B cell (primary cell): ENCODE measurements at regions not wholly inside any gene's neighbourhood (a gene's known extent, or its start where the extent isn't known, plus 50 kb on each side); places are given as distances from the start of the nearest gene placed in this dataset.

Experiments
- ATAC-seq: fragments of 200-7000 bp; cut with Tn5 transposase; one replicate; pipeline ENCODE4 v1.10.0; 2021; ENCODE audit warnings: low read depth, mild to moderate bottlenecking, moderate number of reproducible peaks, moderate library complexity
- CTCF ChIA-PET: fragments of 350-600 bp; sonication (Branson Sonifier 250); formaldehyde crosslinking; loops from one replicate; lab custom pipeline; 2021; ENCODE audit warnings: antibody characterized with exemption, inconsistent platforms; lab: Charles Lee
- POLR2A ChIA-PET: fragments of 350-600 bp; sonication (Branson Sonifier 250); formaldehyde crosslinking; loops from one replicate; lab custom pipeline; 2021; ENCODE audit warnings: antibody characterized with exemption; lab: Charles Lee
- DNase-seq: peaks from one replicate; pipeline ENCODE4 v3.0.0; 2013
- H2AFZ ChIP-seq: 2 replicates; pipeline ENCODE4 v1.6.1; 2012; ENCODE audit warnings: mild to moderate bottlenecking, low read depth, low read length; ENCODE audit not compliant: insufficient read depth, poor library complexity, severe bottlenecking
- H3K27ac ChIP-seq, 2 donors: 1 replicate in 1 of 2; 2 replicates in 1 of 2; pipeline ENCODE4 v1.5.1; 2012 to 2013; ENCODE audit warnings: low read length in 2 of 2, mild to moderate bottlenecking in 2 of 2, moderate library complexity in 1 of 2
- H3K27me3 ChIP-seq, 4 experiments: fragments of 200-600 bp in 1 of 4; sonication (generic) in 1 of 4; replicated peaks in 1 of 4; 1 replicate in 2 of 4; 2 replicates in 2 of 4; pipeline versions ENCODE4 v1.6.1 to v1.7.0; 2013 to 2016; ENCODE audit warnings: low read length in 3 of 4, mild to moderate bottlenecking in 2 of 4, mixed read lengths in 1 of 4, moderate library complexity in 1 of 4; ENCODE audit not compliant: insufficient read depth in 4 of 4, control insufficient read depth in 3 of 4; ENCODE audit errors: control extremely low read depth in 1 of 4
- H3K36me3 ChIP-seq, 2 experiments: replicated peaks in 1 of 2; 1 replicate in 1 of 2; 2 replicates in 1 of 2; pipeline versions ENCODE4 v1.6.1 to v1.7.1; 2013; ENCODE audit warnings: low read length in 1 of 2; ENCODE audit not compliant: insufficient read depth in 2 of 2, control insufficient read depth in 1 of 2; ENCODE audit errors: control extremely low read depth in 1 of 2, extremely low read depth in 1 of 2
- H3K4me1 ChIP-seq, 2 donors: fragments of 200-600 bp in 1 of 2; sonication (generic) in 1 of 2; 1 replicate in 1 of 2; 2 replicates in 1 of 2; pipeline versions ENCODE4 v1.5.1 to v1.6.1; 2013 to 2017; ENCODE audit warnings: low read length in 2 of 2; ENCODE audit not compliant: control insufficient read depth in 2 of 2, insufficient read depth in 2 of 2
- H3K4me2 ChIP-seq: replicated peaks from 2 replicates; pipeline ENCODE3; 2012; ENCODE audit warnings: mild to moderate bottlenecking, low read depth, low read length; ENCODE audit not compliant: poor library complexity, severe bottlenecking
- H3K4me3 ChIP-seq, 5 experiments: fragments of 200-600 bp in 1 of 5; sonication (generic) in 1 of 5; 1 replicate in 3 of 5; 2 replicates in 2 of 5; pipeline versions ENCODE4 v1.5.1 to v1.7.0; 2011 to 2016; ENCODE audit warnings: low read length in 4 of 5, mild to moderate bottlenecking in 4 of 5, low read depth in 2 of 5, control low read depth in 1 of 5, moderate library complexity in 1 of 5; ENCODE audit not compliant: insufficient read depth in 1 of 5; ENCODE audit errors: control extremely low read depth in 1 of 5, extremely low read depth in 1 of 5
- H3K79me2 ChIP-seq: fragments of 200-600 bp; sonication (generic); one replicate; pipeline ENCODE4 v1.6.0; 2016; ENCODE audit warnings: low read length; ENCODE audit not compliant: control insufficient read depth, insufficient read depth
- H3K9ac ChIP-seq: fragments of 200-600 bp; sonication (generic); 2 replicates; pipeline ENCODE4 v1.6.1; 2017; ENCODE audit warnings: mild to moderate bottlenecking, low read length, moderate library complexity
- H3K9me3 ChIP-seq, 3 donors: one replicate each; pipeline versions ENCODE4 v1.6.1 to v1.7.1; 2013; ENCODE audit warnings: low read length in 2 of 3; ENCODE audit not compliant: control insufficient read depth in 2 of 3, insufficient read depth in 1 of 3; ENCODE audit errors: control extremely low read depth in 1 of 3
- H4K20me1 ChIP-seq: 2 replicates; pipeline ENCODE4 v1.6.0; 2012; ENCODE audit warnings: mild to moderate bottlenecking, low read length; ENCODE audit not compliant: insufficient read depth, control insufficient read depth, poor library complexity, severe bottlenecking
- H3K27ac Mint-ChIP-seq: one replicate; pipeline ENCODE4 v1.8.0; 2021; ENCODE audit warnings: mixed read lengths
- H3K27me3 Mint-ChIP-seq: one replicate; pipeline ENCODE4 v1.8.0; 2021; ENCODE audit warnings: mixed read lengths
- H3K4me1 Mint-ChIP-seq: one replicate; pipeline ENCODE4 v1.8.0; 2021; ENCODE audit warnings: mixed read lengths
- H3K4me3 Mint-ChIP-seq: one replicate; pipeline ENCODE4 v1.8.0; 2021; ENCODE audit warnings: mixed read lengths
- H3K9me3 Mint-ChIP-seq: one replicate; pipeline ENCODE4 v1.8.0; 2022; ENCODE audit warnings: mixed read lengths; ENCODE audit not compliant: insufficient read depth
- CTCF ChIP-seq: fragments of 200-600 bp; IDR thresholded peaks from one replicate; pipeline ENCODE4 v1.8.0; 2022; ENCODE audit warnings: antibody characterized with exemption, mild to moderate bottlenecking
- EZH2 ChIP-seq: IDR thresholded peaks from 2 replicates; pipeline ENCODE4 v1.6.1; 2012; ENCODE audit warnings: borderline replicate concordance, low read depth, mild to moderate bottlenecking, moderate library complexity, low read length; ENCODE audit not compliant: insufficient read depth, poor library complexity, severe bottlenecking
- WGBS: methylation state at CpG from one replicate; pipeline ENCODE4 v1.1.5; 2013; ENCODE audit warnings: missing lambda C conversion rate; ENCODE audit not compliant: insufficient coverage; 5-methylcytosine and 5-hydroxymethylcytosine counted together
- intact Hi-C: fragments of 100-400 bp; cut with micrococcal nuclease; formaldehyde crosslinking; loops from one replicate; pipeline ENCODE4 v1.10.0; 2022

- ATAC-seq (no peak), DNase-seq (no peak)
- CTCF ChIA-PET = no interaction called here
- Histone ChIP-seq H3K36me3 (no peaks in the 10 kb centered on the region), H3K79me2 (no peaks in the 10 kb centered on the region), H3K4me3 (no peak overlapping the region), H3K27me3 (peaks cover 0 to 2% (median 0%) of the 10 kb centered on the region in 4 experiments), H3K9ac (no peak overlapping the region), H3K9me3 (peaks cover 0 to 3% (median 0%) of the 10 kb centered on the region in 3 donors), H2AFZ (no peak overlapping the region), H4K20me1 (no peaks in the 10 kb centered on the region), H3K4me2 (no peak overlapping the region), H3K27ac (no peak overlapping the region), H3K4me1 (no peaks in the 10 kb centered on the region)
- POLR2A ChIA-PET = no interaction called here
- intact Hi-C loops = no loop called here
- Mint-ChIP-seq H3K4me3 (no peak overlapping the region), H3K27me3 (peaks cover 8% of the 10 kb centered on the region), H3K27ac (no peak overlapping the region), H3K4me1 (no peaks in the 10 kb centered on the region), H3K9me3 (no peaks in the 10 kb centered on the region)
- TF ChIP-seq CTCF (no peak), EZH2 (no peak)
- WGBS = 87% methylated on average over 9 of the region's 9 CpGs
These were observed 327.6 kb upstream of the SFSWAP start for GRCh38 chr12:131383291-131383690.

GRCh38 chr12:131383741-131384543 lies 326.9 kb upstream of the SFSWAP start:
- WGBS = 78% methylated on average over 18 of the region's 21 CpGs
- ChIA-PET CTCF (no interaction called here), POLR2A (no interaction called here)
- H2AFZ ChIP-seq = no peak overlapping the region
- H4K20me1 ChIP-seq = no peaks in the 10 kb centered on the region
- peaks cover 0 to 2% (median 0%) of the 10 kb centered on the region in 4 experiments for H3K27me3 ChIP-seq
- H3K79me2 ChIP-seq = no peaks in the 10 kb centered on the region
- H3K36me3 ChIP-seq = no peaks in the 10 kb centered on the region
- intact Hi-C loops = no loop called here
- H3K4me3 ChIP-seq = no peak overlapping the region
- peaks cover 8% of the 10 kb centered on the region for H3K27me3 Mint-ChIP-seq
- H3K4me1 Mint-ChIP-seq = no peaks in the 10 kb centered on the region
- H3K9me3 ChIP-seq = peaks cover 0 to 3% (median 0%) of the 10 kb centered on the region in 3 donors
- no peak overlapping the region for H3K9ac ChIP-seq
- H3K27ac ChIP-seq = no peak overlapping the region
- H3K27ac Mint-ChIP-seq = no peak overlapping the region
- ATAC-seq = no peak
- no peak overlapping the region for H3K4me3 Mint-ChIP-seq
- H3K4me1 ChIP-seq = no peaks in the 10 kb centered on the region
- TF ChIP-seq EZH2 (no peak), CTCF (no peak)
- DNase-seq = no peak
- H3K4me2 ChIP-seq = no peak overlapping the region
- no peaks in the 10 kb centered on the region for H3K9me3 Mint-ChIP-seq
